SH-SY5Y (cell line): ENCODE measurements at regions not wholly inside any gene's neighbourhood (a gene's known extent, or its start where the extent isn't known, plus 50 kb on each side); places are given as distances from the start of the nearest gene placed in this dataset.

Source experiments
- GATA2 ChIP-seq: IDR thresholded peaks from 2 replicates; pipeline ENCODE4 v1.6.1; 2011; ENCODE audit warnings: mild to moderate bottlenecking, low read depth, low read length
- GATA3 ChIP-seq: IDR thresholded peaks from 2 replicates; pipeline ENCODE4 v1.6.1; 2011; ENCODE audit warnings: low read depth, mild to moderate bottlenecking, low read length, moderate library complexity

DNA sequence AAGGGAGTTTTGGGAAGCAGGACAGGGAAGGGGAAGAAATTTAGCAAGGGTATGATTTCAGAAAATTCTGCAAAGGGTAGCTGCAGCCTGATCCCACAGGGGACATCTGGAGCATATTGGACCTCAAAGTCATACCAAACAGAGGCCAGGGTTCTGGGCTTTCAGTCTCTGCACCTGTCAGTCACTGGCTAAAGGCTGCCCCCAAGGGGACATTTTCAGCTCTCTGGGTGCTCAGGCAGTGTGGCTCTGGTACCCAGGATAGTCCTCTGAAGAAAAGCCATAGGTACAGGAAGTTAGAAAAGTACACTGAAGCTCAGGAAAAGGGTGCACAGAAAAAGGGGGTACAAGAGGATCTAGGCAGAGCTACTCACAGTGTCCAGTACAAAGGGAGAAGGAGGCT is 149.2 kb downstream of the INSIG2 start:
- TF ChIP-seq GATA3 (no peak), GATA2 (no peak)

- no peak for TF ChIP-seq GATA2
- no peak for TF ChIP-seq GATA3
Observed at GRCh38 chr2:118232796-118233195, 144.5 kb downstream of the INSIG2 start.

DNA sequence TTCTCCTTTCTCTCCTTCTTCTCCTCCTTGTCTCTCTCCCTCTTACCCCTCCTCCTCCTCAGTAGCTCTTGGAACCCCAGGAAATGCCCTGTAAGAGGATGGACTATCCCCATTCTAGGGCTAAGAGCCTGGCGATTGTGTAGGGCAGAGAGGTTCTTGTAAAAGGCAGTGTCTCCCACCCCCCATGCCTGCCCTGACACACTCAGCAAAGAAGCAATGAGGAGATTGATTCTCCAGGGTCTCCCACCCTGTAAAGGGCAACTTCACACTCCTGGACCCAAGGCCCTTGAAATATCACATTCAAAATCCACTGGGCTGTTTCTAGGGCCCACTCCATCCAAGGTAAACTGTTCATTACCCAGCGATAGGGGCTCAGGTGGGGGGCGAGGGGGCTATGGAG is 144.1 kb downstream of the INSIG2 start:
- no peak for TF ChIP-seq GATA2

DNA sequence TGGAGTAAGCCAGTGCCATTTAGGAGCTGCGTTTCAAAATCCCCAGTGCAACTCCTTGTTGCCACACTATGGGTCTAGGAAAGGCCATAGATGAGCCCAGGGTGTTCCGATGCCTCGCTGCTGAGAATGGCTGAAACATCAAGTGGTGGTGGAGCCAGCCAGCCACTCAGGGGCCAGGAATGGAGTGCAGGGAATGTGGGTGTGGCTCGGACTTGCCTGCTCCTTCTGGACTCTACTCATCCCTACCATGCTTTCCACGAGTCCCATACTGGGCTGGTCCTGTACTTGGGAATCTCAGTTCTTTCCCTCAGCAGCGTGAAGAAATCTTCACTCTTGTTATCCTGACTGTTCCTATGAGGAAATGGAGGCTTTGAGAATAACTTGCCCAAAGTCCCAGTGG is 143.5 kb downstream of the INSIG2 start:
- no peak for TF ChIP-seq GATA2
- TF ChIP-seq GATA3, result no peak

- TF ChIP-seq GATA2 (no peak), GATA3 (no peak)
Observed at GRCh38 chr2:118227698-118228508, 139.6 kb downstream of the INSIG2 start.

DNA sequence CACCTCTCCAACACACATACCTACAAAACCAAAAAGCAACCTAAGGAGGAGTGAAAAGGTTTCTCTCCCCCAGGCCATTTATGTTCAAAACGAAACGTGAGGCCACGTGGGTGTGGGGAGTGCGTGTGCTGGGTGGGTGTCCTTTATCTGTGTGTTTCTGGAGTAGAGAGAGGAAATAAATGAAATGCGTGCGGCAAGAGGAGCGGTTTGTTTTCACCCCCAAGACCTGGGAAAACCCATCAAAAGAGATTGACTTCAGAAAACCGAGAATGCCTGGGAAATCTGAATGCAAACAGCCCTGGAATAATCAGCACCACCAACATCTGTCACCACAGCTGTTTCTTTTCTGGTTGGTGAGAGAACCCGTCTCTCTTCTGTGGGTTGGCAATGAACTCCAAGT is 137.4 kb downstream of the INSIG2 start:
- no peak for TF ChIP-seq GATA3
- TF ChIP-seq GATA2, result no peak

DNA sequence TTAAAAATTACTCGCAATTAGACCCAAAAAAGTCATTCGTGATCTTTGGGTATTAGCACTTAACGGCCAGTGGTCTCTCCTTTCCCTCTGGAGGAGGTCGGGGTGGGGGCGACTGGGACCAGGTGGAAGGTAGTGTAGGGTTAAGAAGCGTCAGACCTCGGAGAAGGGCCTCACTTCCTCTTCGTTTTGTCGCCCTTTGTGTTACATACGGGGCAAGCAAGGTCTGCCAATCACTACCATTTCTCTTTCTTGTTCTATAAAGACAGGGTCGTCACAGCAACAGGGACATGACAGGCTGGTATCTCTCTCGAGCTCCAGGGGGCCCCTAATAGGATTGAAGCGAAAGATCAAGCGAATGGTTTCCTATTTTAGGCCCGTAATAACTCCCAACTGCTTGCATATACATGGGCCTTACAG is 136.6 kb downstream of the INSIG2 start:
- TF ChIP-seq GATA3 (no peak), GATA2 (no peak)

- TF ChIP-seq GATA3 (no peak), GATA2 (no peak)
Observed at GRCh38 chr2:118223992-118224894, 136.0 kb downstream of the INSIG2 start.

DNA sequence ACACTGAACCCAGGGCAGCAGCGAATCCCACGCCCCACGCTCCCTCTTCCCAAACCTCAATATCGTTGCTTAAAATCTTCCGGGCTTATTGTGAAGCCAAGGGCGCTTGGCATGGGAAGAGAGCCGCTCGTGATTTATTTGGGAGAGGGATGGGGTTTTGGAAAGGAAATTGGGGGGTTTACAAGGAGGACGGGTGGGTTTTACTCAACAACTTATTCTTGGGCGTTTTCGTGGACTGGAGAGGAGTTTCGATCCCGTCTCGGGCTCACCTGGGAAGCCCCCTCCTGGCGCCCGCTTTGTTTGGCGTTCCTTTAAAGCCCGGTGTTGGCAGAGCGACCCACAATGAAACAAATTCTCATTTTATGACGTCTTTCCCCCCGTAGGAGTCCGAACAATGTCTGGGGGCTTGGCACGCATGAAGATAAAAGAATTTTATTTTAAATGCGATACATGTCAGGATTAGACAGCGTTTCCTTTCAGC is 135.3 kb downstream of the INSIG2 start:
- TF ChIP-seq GATA2 (no peak), GATA3 (no peak)

- TF ChIP-seq GATA2 (no peak), GATA3 (no peak)
Observed at GRCh38 chr2:118222672-118223421, 134.6 kb downstream of the INSIG2 start.

- TF ChIP-seq GATA2, result no peak
- TF ChIP-seq GATA3, result no peak
Observed at GRCh38 chr2:118222273-118222594, 134.0 kb downstream of the INSIG2 start.

- TF ChIP-seq GATA2, result no peak
- TF ChIP-seq GATA3, result no peak
Observed at GRCh38 chr2:118221536-118222272, 133.4 kb downstream of the INSIG2 start.

- TF ChIP-seq GATA2 (no peak), GATA3 (no peak)
Observed at GRCh38 chr2:118219611-118220010, 131.3 kb downstream of the INSIG2 start.
